HFF-Myc (cell line): ENCODE measurements at regions not wholly inside any gene's neighbourhood (a gene's known extent, or its start where the extent isn't known, plus 50 kb on each side); places are given as distances from the start of the nearest gene placed in this dataset.

ENCODE experiments used
- DNase-seq: peaks from one replicate; pipeline ENCODE4 v3.0.0-alpha.2; 2011; ENCODE audit warnings: low read depth; ENCODE audit errors: extremely low read depth
- H3K4me3 ChIP-seq: replicated peaks from 2 replicates; pipeline ENCODE4 v1.5.1; 2011; ENCODE audit warnings: low read depth, mild to moderate bottlenecking, control low read depth, low read length
- TF ChIP-seq, protein P1 (sequence below): IDR thresholded peaks from 2 replicates; pipeline ENCODE4 v1.5.1; 2012; ENCODE audit warnings: mild to moderate bottlenecking, low read depth, low read length, control low read depth; ENCODE audit errors: missing control alignments

DNA sequence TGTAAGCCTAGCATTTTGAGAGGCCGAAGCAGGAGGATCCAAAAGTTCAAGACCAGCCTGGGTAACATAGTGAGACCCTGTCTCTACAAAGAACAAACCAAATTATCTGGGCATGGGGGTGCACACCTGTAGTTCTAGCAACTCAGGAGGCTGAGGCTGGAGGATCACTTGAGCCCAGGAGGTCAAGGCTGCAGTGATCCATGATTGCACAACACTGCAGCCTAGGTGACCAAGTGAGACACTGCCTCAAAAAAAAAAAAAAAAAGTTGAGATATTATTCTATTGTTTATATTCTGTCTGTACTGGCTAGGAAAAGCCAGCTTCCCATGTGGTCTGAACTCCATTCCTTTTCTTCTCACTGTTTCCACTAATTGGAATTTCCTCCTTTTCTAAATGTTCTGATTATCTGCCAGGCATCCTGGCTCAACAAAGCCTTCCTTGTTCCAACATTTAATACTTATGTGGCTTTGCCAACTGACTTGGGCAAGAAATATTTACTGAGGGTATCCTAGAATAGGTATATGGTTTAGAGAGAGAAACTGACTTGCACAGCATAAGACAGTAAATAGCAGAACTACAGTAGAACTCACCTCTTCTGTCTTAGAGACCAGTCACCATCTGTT, 175.2 kb upstream of the ADAMTS3 start:
- TF ChIP-seq, protein P1, sequence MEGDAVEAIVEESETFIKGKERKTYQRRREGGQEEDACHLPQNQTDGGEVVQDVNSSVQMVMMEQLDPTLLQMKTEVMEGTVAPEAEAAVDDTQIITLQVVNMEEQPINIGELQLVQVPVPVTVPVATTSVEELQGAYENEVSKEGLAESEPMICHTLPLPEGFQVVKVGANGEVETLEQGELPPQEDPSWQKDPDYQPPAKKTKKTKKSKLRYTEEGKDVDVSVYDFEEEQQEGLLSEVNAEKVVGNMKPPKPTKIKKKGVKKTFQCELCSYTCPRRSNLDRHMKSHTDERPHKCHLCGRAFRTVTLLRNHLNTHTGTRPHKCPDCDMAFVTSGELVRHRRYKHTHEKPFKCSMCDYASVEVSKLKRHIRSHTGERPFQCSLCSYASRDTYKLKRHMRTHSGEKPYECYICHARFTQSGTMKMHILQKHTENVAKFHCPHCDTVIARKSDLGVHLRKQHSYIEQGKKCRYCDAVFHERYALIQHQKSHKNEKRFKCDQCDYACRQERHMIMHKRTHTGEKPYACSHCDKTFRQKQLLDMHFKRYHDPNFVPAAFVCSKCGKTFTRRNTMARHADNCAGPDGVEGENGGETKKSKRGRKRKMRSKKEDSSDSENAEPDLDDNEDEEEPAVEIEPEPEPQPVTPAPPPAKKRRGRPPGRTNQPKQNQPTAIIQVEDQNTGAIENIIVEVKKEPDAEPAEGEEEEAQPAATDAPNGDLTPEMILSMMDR = no peak
- H3K4me3 ChIP-seq = no peak overlapping the region
- DNase-seq = no peak

DNA sequence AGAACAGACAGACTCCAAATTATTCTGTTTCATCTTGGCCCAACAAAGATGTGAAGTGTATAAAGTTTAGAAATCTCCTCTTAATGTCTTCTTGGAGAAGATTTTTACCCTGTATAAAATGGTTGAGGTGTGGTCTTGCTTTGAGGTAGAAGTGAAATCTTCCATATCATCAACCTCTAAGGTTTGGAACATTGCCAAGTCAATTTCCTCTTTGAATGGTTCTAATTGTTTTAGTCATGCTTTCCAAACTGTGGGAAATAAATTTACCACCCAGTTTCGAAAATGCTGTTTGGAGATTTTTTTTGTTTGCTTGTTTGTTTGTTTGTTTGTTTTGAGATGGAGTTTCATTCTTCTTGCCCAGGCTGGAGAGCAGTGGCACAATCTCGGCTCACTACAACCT, 174.1 kb upstream of the ADAMTS3 start:
- no peak for DNase-seq
- no peak overlapping the region for H3K4me3 ChIP-seq
- TF ChIP-seq, protein P1 = no peak

DNA sequence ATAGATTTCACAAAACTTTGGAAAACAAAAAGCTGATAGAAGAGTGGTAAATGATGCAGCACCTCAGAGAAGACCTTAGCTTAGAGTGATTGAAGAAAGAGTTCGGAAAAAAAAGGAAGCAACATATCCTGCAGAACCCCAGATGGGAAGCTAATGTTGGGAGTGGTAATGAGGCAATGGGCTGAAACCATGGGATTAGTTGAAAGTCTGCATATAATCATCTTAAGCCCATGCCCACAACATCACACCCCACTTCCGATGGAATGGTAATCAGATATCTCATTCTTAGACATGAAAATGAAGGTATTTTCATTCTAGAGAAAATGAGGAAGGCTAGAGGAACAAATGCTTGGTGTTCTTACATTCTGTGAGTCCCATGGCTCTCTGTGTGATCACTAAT, 146.3 kb upstream of the ADAMTS3 start:
- TF ChIP-seq, protein P1 = no peak
- no peak for DNase-seq

DNA sequence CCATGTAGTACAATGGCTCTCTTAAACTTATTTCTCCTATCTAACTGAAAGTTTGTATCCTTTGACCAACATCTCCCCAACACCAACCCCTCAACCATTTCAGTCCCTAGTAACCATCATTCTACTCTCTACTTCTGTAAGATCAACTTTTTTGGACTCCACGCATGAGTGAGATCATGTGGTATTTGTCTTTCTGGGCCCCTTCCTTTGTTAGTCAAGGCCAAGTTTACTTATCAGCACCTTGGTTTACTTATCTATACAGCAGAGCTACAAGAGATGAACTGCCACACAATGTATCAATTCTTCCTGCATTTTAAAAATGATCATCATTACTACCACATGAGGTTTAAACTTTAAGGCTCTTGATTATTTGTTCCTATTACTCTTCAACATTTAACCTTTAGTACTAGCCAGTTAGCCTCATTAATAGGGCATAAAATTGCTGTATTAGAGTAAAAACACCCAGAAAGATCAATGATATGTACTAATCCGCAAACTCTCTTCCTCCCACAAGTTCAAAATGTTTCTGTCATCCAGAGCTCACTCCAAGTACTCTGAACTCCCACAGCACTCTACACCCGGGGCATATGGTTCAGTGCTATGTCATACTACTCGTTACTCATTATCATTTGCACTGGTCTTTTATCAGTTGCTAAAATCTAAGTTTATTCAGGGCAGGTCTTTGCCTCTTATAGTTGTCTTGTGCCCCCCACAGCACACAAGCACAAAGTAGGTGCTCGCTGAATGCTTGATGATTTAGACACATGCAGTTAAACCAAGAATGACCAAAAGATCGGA, 145.7 kb upstream of the ADAMTS3 start:
- TF ChIP-seq, protein P1 = no peak
- no peak for DNase-seq

More for the DNA sequence above, 146.3 kb upstream of the ADAMTS3 start:
- no peak overlapping the region for H3K4me3 ChIP-seq

DNA sequence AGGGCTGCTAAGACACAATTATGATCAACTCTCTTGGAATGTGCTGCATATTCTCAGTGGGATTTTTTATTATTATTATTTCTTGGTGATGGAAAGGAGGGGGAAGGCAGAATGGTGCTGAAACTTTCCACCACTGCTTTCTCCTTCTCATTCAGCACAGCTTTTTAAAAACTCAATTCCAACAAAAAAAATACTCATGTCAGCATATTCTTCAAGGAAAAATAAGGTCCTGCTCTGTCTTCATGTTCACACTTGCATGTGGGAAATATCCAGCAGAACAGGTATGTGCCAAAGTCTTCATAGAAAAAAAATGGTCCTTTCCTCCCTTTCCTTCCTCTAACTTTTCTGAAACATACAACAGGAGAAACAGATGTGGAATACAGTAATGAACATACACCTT, 144.0 kb upstream of the ADAMTS3 start:
- TF ChIP-seq, protein P1 = no peak

More for the DNA sequence above, 145.7 kb upstream of the ADAMTS3 start:
- H3K4me3 ChIP-seq = no peak overlapping the region

DNA sequence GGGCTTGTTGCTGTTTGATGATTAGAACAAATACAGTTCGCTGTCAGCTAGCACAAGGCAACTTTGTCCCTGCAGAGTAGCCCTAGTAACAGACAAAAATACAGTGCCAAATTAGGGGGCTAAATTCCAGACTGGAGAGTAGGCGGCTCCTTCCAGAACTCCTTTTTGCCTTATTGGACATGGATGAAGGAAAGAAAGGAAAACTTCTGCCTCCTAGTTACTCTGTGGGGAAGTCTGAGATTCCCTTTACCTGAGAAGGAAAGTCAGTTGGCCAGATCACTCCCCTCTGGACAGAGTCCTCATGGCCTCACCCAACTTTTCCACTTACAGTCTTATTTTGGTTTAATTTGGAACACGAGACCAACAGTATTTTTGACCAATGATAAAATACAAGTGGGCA, 140.5 kb upstream of the ADAMTS3 start:
- no peak overlapping the region for H3K4me3 ChIP-seq
- TF ChIP-seq, protein P1 = no peak
- DNase-seq = no peak

More for the DNA sequence above, 144.0 kb upstream of the ADAMTS3 start:
- no peak overlapping the region for H3K4me3 ChIP-seq
- no peak for DNase-seq
